ENCODE measurements at regions not wholly inside any gene's neighbourhood (a gene's known extent, or its start where the extent isn't known, plus 50 kb on each side); places are given as distances from the start of the nearest gene placed in this dataset.
A peak's percentile ranks its signal among the peaks of the same experiment; 100 is the strongest.

- TF ChIP-seq REST (IDR thresholded peaks at IDR 0.05; ENCODE audit: unreplicated experiment): no peak
- no peak for TF ChIP-seq ZNF114 (CRISPR knock-in tag; IDR thresholded peaks at IDR 0.05)
- no peak for TF ChIP-seq ETS1 (IDR thresholded peaks at IDR 0.05)
- no peak for TF ChIP-seq NANOG (IDR thresholded peaks at IDR 0.05; ENCODE audit: borderline replicate concordance)
Observed at GRCh38 chr3:187610981-187611511, 59.1 kb downstream of the SST start (continued).

GRCh38 chr3:187594272-187594671 lies 75.9 kb downstream of the SST start:
- Histone ChIP-seq H2AFZ (peak overlapping the region; percentile 1; the same call in 1 of the 2 replicates), H3K27ac (ENCODE audit: low read depth) (no peak overlapping the region), H3K79me2 (replicated peaks; ENCODE audit: insufficient read depth) (no peaks in the 10 kb centered on the region), H3K4me3 (no peak overlapping the region), H3K36me3 (ENCODE audit: insufficient read depth) (no peaks in the 10 kb centered on the region), H3F3A (replicated peaks; ENCODE audit: low read depth) (no peaks in the 10 kb centered on the region), H3K4me2 (no peak overlapping the region), H4K20me1 (replicated peaks; ENCODE audit: insufficient read depth) (no peaks in the 10 kb centered on the region), H3K27me3 (ENCODE audit: insufficient read depth) (no peaks in the 10 kb centered on the region), H3K4me1 (ENCODE audit: insufficient read depth) (peaks cover 21% of the 10 kb centered on the region), H3K9me2 (ENCODE audit: insufficient read depth) (peaks cover 5% of the 10 kb centered on the region)
- Mint-ChIP-seq H3K27ac (no peak overlapping the region), H3K27me3 (ENCODE audit: insufficient read depth, low read depth, poor library complexity) (peaks cover 2% of the 10 kb centered on the region), H3K4me1 (peaks cover 33% of the 10 kb centered on the region), H3K36me3 (ENCODE audit: low read depth) (no peaks in the 10 kb centered on the region), H3K9me3 (no peaks in the 10 kb centered on the region), H3K4me3 (no peak overlapping the region)
- TF ChIP-seq ZNF114 (CRISPR knock-in tag; IDR thresholded peaks at IDR 0.05) (no peak), NANOG (IDR thresholded peaks at IDR 0.05; ENCODE audit: borderline replicate concordance) (no peak), CTCF (conservative IDR thresholded peaks at IDR 0.05; ENCODE audit: low read depth in 2 of 2) (0 out of 4 replicates have a peak, but pooled peaks of 1 of the 2 experiments have one; percentile 15), EZH2 (IDR thresholded peaks at IDR 0.05; ENCODE audit: low read depth, unreplicated experiment) (no peak)
- DNase-seq (ENCODE audit: low spot score) (peak; percentile 52), ATAC-seq (peak; percentile 96)

Measured in GM23338 (cell line).